ENCODE measurements at regions not wholly inside any gene's neighbourhood (a gene's known extent, or its start where the extent isn't known, plus 50 kb on each side); places are given as distances from the start of the nearest gene placed in this dataset.

GRCh38 chr9:95809686-95810085, 65.8 kb upstream of the ERCC6L2 start:
- Histone ChIP-seq H3K23ac (ENCODE audit: insufficient read length, low read depth, low read length) (no peak overlapping the region), H2BK12ac (ENCODE audit: insufficient read length, low read depth, low read length) (no peak overlapping the region), H3K79me2 (ENCODE audit: insufficient read depth, low read length) (no peaks in the 10 kb centered on the region), H3K23me2 (ENCODE audit: insufficient read length, low read depth, low read length, poor library complexity, severe bottlenecking) (no peaks in the 10 kb centered on the region), H3K56ac (ENCODE audit: insufficient read length, low read depth, low read length) (no peak overlapping the region), H2BK120ac (ENCODE audit: low read depth, low read length, poor library complexity, severe bottlenecking) (no peak overlapping the region), H3K14ac (ENCODE audit: insufficient read depth, low read length) (no peak overlapping the region), H2BK15ac (ENCODE audit: low read depth, low read length) (no peak overlapping the region), H2AK5ac (ENCODE audit: insufficient read length, low read length) (no peak overlapping the region), H3K79me1 (ENCODE audit: insufficient read depth, low read depth, low read length, poor library complexity, severe bottlenecking) (no peaks in the 10 kb centered on the region), H4K8ac (replicated peaks; ENCODE audit: insufficient read length, low read depth, low read length) (no peak overlapping the region), H3K27me3 (ENCODE audit: insufficient read depth, low read length) (no peaks in the 10 kb centered on the region), H3T11ph (ENCODE audit: low read length) (no peak overlapping the region), H4K5ac (ENCODE audit: insufficient read length, low read depth, low read length) (no peak overlapping the region), H3K27ac (ENCODE audit: insufficient read length, low read depth, low read length) (no peak overlapping the region), H4K20me1 (ENCODE audit: control insufficient read depth, insufficient read depth, insufficient read length) (no peaks in the 10 kb centered on the region), H2BK20ac (ENCODE audit: low read depth, low read length, poor library complexity, severe bottlenecking) (no peak overlapping the region), H2BK5ac (ENCODE audit: insufficient read length, low read length) (no peak overlapping the region), H4K91ac (ENCODE audit: insufficient read length, low read depth, low read length) (no peak overlapping the region), H3K9ac (ENCODE audit: extremely low read depth, insufficient read length, low read length) (no peak overlapping the region), H2AFZ (ENCODE audit: low read length) (no peak overlapping the region), H3K4ac (ENCODE audit: low read depth, low read length) (no peak overlapping the region), H3K4me2 (ENCODE audit: insufficient read depth, insufficient read length, low read length) (no peak overlapping the region), H3K4me1 (ENCODE audit: insufficient read depth, low read length) (no peaks in the 10 kb centered on the region; the same call in 1 of the 2 replicates), H3K18ac (ENCODE audit: insufficient read length, low read depth, low read length) (no peak overlapping the region), H3K9me3 (ENCODE audit: control insufficient read depth, low read depth, low read length) (no peaks in the 10 kb centered on the region)
- DNase-seq: no peak
- no peak overlapping the region for H3K27ac Mint-ChIP-seq
- H3K4me1 Mint-ChIP-seq: peaks cover 11 to 14% of the 10 kb centered on the region in 2 experiments
- H3K9me3 Mint-ChIP-seq: no peaks in the 10 kb centered on the region
- H3K4me3 Mint-ChIP-seq: no peak overlapping the region
- WGBS (ENCODE audit: extremely low coverage, insufficient read length, low lambda C conversion rate): no CpG with 5 or more reads among the region's 2 CpGs
- no peaks in the 10 kb centered on the region for H3K36me3 Mint-ChIP-seq (ENCODE audit: insufficient read depth in 1 of 3, low read depth in 3 of 3)
- H3K27me3 Mint-ChIP-seq (ENCODE audit: low read depth): no peaks in the 10 kb centered on the region; the same call in none of the 2 replicates
- no peak for TF ChIP-seq CTCF (conservative IDR thresholded peaks at IDR 0.05)

Data from H9 (cell line).